Inflammatory macrophage (primary cell): ENCODE measurements at regions not wholly inside any gene's neighbourhood (a gene's known extent, or its start where the extent isn't known, plus 50 kb on each side); places are given as distances from the start of the nearest gene placed in this dataset.
A peak's percentile ranks its signal among the peaks of the same experiment; 100 is the strongest.
"Not testable (repeated sequence)": the region's sequence is repeated elsewhere in the genome, so short reads cannot be mapped to it uniquely, and the experiment has no call there.

Experiments
- DNase-seq, 2 donors: peaks; one replicate each; pipeline ENCODE4 v3.0.0-alpha.2; 2020 to 2022

DNA sequence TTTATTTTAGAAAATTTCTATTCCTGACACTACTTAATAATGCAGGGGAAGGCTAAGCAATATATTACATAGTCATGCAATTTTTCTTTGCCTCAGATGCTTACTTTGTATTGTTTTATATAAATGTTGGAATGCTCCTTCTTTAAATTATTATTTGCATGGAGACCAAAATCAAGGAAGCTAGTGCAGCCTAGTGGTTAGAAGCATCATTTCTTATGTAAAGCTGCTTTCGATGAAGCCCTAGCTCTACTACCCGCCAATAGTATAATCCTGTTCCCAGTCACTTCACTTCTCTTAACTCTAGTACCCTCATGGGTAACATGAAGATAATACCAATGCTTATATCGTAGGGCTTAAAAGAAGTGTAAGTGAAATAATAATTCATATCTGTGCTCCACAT, 198.9 kb downstream of the LRATD1 start:
- no peak for DNase-seq

DNA sequence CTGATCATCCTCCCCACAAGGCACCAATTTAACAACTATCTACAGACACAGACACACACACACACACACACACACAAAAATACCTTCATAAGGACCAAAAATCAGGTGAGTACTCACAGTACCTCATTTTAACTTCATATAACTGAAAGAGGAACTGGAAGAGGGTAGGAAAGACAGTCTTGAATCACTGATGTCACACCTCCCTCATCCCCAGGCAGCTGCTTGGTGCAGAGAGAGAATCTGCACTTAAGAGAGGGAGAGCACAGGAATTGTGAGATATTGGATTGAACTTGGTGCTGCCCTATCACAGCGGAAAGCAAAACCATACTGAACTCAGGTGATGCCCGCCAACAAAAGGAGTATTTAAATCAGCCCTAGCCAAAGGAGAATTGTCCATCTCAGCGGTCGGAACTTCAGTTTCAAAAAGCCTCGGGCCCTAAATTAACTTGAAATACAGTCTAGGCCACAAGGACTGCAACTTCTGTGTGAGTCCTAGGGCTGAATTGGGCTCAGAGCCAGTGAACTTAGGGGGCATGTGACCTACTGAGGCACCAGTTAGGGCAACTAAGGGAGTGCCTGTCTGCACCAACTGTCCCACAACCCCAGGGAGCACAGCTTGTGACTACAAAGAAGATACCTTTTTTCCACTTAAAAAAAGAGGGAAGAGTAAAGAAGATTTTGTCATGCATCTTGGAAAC, 211.1 kb downstream of the LRATD1 start:
- DNase-seq = no peak

DNA sequence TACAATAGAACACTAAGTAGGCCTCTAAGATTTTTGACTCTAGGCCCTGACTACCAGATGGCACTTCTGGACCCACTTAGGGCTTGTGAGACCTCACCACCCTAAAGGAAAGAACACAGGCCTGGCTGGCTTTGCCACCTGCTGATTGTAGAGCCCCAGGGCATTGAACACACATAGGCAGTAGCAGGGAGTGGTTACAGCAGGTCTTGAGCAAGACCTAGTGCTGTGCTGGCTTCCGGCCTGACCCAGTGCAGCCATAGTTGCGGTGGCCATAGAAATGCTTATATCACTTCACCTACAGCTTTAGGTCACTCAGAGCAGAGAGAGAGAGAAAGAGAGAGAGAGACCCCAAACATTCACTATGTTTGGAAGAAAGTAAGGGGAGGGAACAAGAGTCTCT, 223.2 kb downstream of the LRATD1 start:
- DNase-seq = no peak

DNA sequence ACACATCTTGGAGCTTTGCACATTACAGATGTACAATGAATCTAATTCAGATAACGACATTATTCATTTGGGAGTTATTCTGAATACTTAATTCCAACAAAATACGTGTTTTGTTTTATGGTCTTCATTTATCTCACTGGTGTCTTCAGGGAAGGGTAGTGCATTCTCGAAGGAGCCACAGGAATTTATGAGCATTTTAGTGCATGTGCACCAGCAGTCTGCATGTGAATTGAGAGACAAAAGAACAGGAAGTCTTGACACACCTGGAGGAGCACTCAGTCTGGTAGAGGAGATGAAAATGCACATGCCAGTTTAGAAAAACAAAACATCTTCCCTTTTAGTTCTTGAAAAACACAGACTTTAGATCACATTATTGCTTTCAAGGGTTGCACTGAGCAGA, 228.7 kb downstream of the LRATD1 start:
- no peak for DNase-seq

DNA sequence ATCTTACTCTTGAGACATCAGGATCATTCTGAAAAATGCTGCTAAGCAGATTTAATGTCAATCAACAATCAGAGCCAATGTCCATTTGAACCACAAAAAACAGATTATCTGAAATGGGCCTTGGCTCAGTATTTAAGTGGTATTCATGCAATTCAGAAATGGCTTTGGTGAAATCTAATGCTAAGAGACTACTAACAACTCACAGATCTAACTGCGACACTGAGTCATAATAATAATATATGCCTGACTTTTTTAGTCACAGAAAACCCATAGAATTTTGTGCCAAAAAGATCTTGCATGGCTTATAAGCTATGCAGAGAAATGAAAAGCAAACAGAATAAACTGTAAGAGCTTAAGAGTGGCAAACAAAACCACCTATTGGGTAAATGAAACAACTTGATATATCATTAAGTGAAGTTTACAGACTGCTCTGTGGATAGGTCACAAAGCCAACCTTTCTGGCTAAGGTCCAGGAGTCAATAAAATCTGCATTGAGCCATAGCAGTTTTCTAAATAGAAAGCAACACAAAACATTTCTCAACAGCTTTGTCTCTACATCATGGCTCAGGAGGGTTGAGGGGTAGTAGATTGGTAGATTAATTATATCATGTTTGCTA, 234.3 kb downstream of the LRATD1 start:
- DNase-seq = no peak

DNA sequence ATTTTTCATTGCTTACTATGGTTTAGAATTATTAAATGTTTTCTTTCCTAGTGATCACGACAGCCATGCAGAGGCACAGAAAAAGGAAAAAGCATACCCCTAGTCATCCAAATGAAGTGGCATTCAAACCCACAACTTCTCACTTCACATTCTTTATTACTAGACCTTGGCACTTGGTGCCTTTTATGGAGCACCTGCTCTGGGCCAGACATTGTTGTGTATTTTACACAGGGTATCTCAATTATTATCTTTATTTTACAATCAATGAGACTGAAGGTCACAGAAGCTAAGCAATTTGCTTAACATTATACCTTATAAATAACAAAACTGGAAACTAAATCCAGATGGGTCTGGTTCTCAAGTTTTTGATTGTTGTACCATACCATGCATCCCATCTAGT, 235.3 kb downstream of the LRATD1 start:
- no peak for DNase-seq

DNA sequence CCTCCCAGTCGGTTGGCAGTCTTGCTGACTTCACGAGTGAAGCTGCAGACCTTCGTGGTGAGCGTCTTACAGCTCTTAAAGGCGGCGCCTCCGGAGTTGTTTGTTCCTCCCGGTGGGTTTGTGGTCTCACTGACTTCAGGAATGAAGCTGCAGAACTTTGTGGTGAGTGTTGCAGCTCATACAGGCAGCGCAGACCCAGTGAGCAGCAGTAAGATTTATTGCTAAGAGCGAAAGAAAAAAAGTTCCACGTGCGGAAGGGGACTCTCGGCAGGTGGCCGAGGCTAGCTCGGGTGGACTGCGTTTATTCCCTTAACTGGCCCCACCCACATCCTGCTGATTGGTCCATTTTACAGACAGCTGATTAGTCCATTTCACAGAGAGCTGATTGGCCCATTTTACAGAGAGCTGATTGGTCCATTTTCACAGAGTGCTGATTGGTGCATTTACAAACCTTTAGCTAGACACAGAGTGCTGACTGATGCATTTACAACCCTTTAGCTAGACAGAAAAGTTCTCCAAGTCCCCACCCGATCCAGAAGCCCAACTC, 240.3 kb downstream of the LRATD1 start:
- no peak for DNase-seq

DNA sequence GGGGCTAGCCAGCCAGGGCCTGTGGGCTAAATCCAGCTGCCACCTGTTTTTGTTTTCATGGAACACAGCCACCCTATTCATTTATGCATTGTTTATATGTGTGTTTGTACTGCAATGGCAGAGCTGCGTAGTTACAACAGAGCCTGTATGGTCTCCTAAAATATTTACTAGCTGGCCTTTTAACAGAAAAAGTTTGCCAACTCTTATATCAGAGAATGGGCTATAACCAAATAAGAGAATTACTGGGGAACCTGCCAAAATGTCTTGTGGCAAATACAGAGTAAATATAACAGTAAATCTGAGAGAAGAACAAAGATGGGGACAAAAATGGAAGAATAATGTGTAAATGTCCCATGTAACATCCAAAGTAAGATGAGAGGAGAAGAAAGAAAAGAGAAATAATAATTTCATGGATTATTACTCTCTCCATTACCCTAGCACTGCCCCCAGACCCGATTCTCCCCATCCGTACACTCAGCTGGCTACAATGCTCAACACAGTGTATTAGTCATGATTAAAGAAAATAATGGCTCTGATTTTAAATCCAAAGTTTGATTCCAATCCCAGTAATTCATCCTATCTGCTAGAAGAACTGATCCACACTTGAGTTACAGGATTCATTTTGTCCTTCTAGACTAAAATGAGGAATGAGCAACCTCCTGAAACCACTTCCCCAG, 249.3 kb downstream of the LRATD1 start:
- DNase-seq = no peak

DNA sequence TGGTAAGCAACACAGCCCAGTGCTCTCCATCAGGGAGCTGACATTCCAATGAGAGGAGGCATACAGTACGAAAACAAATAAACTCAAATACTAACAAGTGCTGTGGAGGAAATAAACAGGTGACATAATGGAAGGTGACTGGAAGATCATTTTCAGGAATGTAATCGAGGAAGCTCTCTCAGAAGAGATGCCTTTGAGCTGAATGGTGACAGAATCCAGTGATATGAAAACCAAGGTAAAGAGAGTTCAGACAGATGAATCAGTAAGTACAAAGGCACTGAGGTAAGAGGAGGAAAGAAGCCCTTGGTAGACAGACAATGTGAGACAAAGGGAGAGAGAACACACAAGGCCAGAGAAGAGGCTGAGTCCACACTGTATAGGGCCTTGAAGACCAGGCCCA, 252.1 kb downstream of the LRATD1 start:
- DNase-seq = no peak

DNA sequence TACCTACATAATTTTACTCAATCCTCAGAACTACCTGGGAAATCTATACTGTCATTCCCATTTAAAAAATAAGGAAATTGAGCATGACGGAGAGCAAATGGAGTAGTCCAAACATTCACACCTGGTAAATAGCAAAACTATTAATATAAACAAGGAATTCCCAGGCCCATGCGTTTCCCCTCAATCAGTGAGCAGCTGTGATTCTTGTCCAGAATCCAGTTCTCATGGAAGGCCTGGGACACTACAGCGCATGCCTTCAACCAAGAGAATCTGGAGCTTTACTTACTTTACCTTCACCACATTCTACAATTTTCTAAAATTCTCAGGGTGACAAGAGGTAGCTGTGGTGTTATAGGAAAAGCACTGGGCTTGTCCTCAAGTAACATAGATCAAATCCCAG, 259.0 kb downstream of the LRATD1 start:
- DNase-seq = no peak

DNA sequence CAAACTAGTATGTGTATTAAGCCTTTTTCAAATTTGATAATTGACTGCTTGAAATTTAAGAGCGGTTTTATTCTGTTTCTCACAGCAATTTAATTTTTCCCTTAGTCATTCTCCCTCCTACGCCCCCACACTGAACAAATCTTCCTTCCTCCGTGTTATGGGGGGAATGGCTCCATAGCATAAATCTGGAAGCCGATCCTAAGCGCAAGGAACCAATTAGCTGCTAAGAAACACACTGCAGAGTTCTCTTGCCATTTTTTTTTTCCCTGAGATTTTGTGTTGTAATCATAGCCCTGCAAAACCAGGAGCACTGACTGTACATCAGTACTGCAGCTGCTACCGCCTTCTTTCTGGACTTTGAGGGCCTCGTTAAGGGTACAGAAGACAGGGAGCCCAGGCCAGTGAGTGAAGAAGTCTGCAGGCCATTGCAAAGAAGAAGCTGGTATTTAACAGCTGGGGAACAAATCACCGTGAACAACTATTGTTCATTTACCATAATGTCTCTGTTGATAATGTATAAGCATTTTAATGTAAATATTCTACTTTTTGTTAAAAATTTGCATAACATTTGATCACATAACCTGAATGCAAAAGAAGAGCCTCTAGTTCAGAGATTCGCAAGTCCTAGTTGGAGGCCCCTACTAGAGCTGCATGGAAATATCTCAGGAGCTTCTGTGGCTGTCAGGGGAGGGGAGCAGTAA, 264.0 kb downstream of the LRATD1 start:
- DNase-seq = no peak

DNA sequence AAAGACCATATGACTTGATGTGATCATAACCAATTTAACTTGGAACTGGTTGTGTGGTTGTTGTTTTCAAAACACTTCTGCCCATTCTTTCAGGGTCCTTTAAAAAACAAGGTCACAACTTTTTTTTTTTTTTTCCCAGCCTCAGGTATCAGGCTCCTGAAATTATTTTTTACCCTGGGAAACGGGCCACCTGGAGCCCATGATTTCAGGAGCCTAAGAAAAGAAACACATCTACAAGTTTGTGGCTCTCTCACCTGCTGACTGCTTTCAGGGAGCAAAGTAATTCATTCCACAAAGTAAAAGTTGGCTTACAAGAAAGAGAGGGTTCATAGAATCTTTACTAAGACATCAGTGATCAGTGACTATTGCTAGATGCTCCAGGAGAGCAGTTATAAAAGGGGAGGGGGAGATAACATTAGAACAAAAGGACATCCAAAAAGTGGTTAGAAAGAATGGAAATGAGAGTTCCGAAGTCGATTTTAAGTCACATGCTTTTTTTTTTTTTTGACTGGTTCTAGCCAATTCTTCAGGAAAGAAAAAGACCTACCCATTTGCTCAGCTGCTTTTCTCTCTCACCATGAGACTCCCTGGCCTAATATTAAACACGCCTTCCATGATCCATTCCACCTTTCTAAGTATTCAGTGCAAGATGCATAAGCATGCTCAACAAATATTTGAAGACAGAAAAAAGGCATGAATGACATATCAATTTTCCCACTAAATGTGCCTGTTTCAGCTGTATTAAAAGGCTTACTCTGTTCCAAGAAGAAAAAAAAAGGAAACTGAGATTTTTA, 267.3 kb downstream of the LRATD1 start:
- no peak for DNase-seq

DNA sequence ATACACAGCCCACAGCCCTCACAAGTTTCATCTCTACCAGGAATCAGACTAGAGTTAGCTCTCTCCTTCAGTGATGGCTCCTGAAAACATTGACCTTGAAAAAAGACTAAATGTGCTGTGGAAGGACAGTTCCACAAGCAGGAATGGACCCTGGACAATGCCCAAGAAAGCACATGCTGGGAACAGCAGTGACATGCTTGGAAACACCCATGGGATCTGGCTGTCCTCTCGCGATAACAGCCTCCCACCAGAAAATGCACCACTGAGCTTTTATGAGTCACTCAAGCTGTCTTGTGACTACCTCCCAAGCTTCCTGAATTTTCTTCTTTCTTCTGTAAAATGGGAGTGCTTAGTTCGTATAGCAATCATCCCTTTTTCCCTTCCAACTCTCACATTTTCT, 269.2 kb downstream of the LRATD1 start:
- peak; percentile 1 to 2 for DNase-seq

DNA sequence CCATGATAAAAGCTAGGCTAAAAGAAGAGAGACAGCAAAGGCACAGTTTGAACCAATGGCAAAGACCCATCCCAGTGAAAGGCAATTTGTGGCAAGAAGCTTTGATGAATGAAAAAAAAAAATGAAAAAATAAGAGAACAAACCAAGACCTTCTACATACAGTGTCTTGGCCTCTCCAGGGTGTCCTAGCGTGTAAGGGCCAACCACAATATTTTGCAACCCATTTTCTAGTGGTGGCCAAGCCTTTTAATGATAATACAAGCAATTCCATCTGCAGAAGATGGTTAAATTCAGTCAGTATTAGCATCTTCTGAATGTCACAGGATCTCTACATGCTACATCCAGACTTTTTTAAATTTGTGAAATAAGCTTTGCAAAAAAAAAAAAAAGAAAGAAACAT, 270.4 kb downstream of the LRATD1 start:
- no peak for DNase-seq

DNA sequence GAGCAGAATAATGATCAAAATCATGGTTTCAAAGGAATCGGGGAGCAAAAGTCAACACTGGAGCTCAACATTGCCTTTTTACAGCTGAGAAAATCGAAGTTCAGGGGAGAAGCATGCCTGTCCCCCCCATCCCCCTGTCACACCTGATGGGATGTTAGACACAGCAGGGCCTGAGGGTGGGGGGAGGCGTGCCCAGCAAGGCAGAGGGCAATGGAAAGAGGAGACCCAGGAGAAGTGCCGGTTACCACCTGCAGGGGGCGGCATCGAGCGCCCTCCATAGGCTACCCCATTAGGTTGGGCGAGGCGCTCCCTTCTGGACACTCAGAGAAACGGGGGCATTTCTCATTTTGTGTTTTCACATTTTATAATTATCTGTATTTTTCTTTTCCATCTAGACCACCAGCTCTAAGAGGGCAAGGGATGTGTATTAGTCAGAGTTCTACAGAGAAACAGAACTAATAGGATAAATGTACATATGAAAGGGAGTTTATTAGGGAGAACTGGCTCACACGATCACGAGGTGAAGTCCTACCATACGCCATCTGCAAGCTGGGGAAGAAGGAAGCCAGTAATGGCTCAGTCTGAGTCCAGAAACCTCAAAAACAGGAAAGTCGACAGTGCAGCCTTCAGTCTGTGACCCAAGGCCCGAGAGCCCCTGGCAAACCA, 271.3 kb downstream of the LRATD1 start:
- DNase-seq = peak; percentile 24 to 27

DNA sequence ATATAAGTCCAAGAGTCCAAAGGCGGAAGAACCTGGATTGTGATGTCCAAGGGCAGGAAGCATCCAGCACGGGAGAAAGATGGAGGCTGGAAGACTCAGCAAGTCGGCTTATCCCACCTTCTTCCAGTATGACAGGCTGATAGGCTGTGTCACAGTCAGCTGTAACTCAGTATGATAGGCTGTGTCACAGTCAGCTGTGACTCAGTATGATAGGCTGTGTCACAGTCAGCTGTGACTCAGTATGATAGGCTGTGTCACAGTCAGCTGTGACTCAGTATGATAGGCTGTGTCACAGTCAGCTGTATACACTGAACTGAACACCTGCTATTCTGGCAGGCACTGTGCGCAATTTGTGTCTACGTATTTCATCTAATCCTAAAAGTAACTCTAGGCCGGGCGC, 271.9 kb downstream of the LRATD1 start:
- not testable (repeated sequence) for DNase-seq

DNA sequence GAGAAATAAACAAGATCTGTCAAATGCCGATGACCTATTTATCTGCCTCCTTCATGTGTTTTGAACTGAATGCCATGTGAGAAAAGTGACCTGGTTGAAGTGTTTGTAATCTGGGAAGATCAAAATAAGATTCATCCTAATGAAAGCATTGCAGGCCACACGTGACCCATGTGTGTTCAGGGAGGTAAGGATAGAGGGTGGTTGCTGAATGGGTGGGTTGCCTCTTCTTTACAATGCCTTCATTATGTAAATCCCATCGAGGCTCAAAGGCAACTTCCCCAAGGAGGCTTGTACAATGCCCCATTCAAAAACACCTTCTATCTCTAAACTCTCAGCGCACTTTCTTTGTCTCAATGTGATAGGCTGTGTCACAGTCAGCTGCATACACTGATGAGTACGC, 273.1 kb downstream of the LRATD1 start:
- no peak for DNase-seq

DNA sequence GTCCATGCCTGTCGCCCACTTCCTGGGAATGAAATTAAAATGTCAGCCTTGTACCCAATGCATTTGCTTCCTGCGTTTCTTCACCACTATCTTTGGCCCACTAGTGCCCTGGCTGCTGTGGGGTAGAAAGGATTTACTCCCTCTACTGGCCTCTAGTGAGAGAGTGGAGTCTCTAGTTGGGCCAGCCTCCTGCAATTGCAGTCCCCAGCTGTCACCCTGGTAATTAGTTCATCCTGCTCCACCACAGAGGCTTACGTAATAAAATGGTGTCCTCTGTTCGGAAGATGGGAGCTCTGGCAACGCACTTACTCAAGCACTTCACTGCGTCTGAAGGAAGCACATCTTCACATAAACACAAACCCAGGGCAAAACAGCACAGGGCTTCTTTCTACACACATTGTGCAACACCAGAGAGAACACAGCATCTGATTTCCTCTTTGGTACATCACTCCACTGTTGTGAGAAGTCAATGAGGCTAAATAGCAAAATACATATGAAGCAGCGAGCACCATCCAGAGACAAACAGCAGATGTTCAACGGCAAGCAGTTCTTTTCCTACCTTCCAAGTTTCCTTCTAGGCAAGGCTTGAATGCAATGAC, 274.6 kb downstream of the LRATD1 start:
- no peak for DNase-seq

DNA sequence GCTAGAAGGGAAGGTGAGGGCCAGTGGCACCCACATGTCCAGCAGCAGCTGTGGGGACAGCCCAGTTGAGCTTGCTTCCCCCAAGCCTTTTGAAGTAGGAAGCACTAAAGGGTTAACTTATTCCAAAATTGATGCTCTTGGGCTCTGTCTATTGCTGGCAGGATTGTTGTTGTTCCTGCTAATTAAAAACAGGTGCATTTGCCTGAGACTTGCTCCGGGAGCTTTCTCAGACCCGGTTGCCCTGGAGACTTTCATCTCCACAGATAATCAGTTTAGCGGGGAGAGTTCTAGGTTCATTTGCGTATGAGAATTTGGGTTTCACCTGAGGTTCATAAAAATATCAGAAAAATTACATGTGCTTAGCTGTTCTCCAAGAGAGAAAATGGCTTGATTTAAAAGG, 277.3 kb downstream of the LRATD1 start:
- no peak for DNase-seq

DNA sequence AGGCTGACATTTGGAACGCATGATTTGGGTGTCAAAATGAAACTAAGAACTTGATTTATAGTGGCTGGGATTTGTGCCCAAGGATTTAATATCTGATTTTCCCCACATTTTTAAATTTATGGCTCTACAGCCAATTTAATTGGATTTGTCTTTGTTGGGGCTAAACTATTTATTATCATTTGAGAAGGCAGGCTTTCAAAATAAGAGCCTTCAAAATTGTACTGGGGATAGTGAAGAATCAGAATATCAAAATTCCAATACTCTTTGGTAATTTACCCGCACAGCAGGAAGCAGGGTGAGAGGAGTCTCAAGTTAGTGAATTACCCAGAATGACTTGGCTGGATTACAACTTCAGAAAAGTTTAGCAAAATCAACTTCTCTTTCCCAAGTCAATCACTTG, 278.1 kb downstream of the LRATD1 start:
- DNase-seq = no peak

DNA sequence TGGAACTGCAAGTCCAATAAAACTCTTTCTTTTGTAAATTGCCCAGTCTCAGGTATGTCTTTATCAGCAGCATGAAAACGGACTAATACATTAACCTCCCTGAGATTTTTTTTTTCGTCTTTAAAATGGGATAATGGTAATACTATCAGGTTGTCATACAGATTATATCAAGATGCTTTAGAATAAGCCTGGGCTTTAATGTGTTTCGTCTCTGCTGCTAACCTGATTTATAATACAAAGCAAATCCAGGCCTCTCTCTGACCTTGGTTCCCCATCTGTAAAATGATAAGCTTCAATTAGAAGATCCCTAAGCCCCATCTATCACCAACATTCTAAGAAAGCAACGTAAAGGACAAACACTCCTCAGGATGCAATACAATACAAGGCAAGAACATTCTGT, 283.5 kb downstream of the LRATD1 start:
- no peak for DNase-seq
